GM18907 (cell line): ENCODE measurements at regions not wholly inside any gene's neighbourhood (a gene's known extent, or its start where the extent isn't known, plus 50 kb on each side); places are given as distances from the start of the nearest gene placed in this dataset.
A peak's percentile ranks its signal among the peaks of the same experiment; 100 is the strongest.

Experiments
- ATAC-seq: cut with Tn5 transposase; IDR thresholded peaks from one replicate; pipeline ENCODE4 v1.9.1; 2021; ENCODE audit warnings: mild to moderate bottlenecking, moderate library complexity; ENCODE audit not compliant: unreplicated experiment

- ATAC-seq, result no peak
Observed at GRCh38 chr5:146940295-146940694, 61.7 kb upstream of the PPP2R2B start.

GRCh38 chr5:146944019-146944418 is 65.5 kb upstream of the PPP2R2B start:
- no peak for ATAC-seq

GRCh38 chr5:146944764-146945616 is 66.4 kb upstream of the PPP2R2B start:
- ATAC-seq, result no peak

- no peak for ATAC-seq
Observed at GRCh38 chr5:146945617-146946084, 67.1 kb upstream of the PPP2R2B start.

GRCh38 chr5:146947181-146947941 is 68.8 kb upstream of the PPP2R2B start:
- no peak for ATAC-seq

- no peak for ATAC-seq
Observed at GRCh38 chr5:146948666-146949065, 70.1 kb upstream of the PPP2R2B start.

- no peak for ATAC-seq
Observed at GRCh38 chr5:146952168-146952567, 73.6 kb upstream of the PPP2R2B start.

GRCh38 chr5:146956217-146956616 is 77.7 kb upstream of the PPP2R2B start:
- ATAC-seq, result no peak

- ATAC-seq, result no peak
Observed at GRCh38 chr5:146959360-146959759, 80.8 kb upstream of the PPP2R2B start.

GRCh38 chr5:146962801-146963355 is 84.3 kb upstream of the PPP2R2B start:
- ATAC-seq, result no peak

GRCh38 chr5:146965761-146966659 is 87.5 kb upstream of the PPP2R2B start:
- peak; percentile 97 for ATAC-seq

- ATAC-seq, result no peak
Observed at GRCh38 chr5:146967646-146968045, 89.1 kb upstream of the PPP2R2B start.

GRCh38 chr5:146971401-146971800 is 92.8 kb upstream of the PPP2R2B start:
- no peak for ATAC-seq

- no peak for ATAC-seq
Observed at GRCh38 chr5:146986469-146986868, 107.9 kb upstream of the PPP2R2B start.

- ATAC-seq, result no peak
Observed at GRCh38 chr5:146993876-146994530, 115.4 kb upstream of the PPP2R2B start.

GRCh38 chr5:146995878-146996277 is 117.3 kb upstream of the PPP2R2B start:
- no peak for ATAC-seq

- no peak for ATAC-seq
Observed at GRCh38 chr5:147015405-147015804, 136.8 kb upstream of the PPP2R2B start.

GRCh38 chr5:147017191-147017590 is 138.6 kb upstream of the PPP2R2B start:
- ATAC-seq, result no peak

- ATAC-seq, result no peak
Observed at GRCh38 chr5:147017621-147018020, 139.1 kb upstream of the PPP2R2B start.

GRCh38 chr5:147018812-147019211 is 140.3 kb upstream of the PPP2R2B start:
- ATAC-seq, result no peak
